ENCODE measurements at regions not wholly inside any gene's neighbourhood (a gene's known extent, or its start where the extent isn't known, plus 50 kb on each side); places are given as distances from the start of the nearest gene placed in this dataset.
"Not testable (repeated sequence)": the region's sequence is repeated elsewhere in the genome, so short reads cannot be mapped to it uniquely, and the experiment has no call there.

DNA sequence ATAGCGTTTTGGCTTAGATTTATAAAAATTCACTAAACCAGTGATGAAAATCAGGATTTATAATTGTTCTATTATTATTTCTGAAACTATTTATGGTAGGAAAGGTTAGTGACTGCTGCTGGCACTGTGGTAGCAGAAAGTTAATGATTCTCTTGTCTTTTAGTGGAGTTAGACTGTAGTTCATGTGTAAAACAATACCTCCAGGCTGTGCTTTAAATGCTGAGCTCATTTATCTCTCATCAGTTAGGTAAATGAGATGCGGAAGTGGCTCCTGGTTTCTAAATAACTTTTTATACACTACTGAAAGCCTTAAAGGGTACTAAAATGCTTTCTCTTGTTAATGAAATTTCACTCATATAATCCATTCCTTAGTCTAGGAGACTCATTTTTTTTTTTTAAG lies 326.8 kb upstream of the POT1 start:
- DNase-seq (ENCODE audit: low spot score): no peak

GRCh38 chr7:125255810-125256209 lies 326.2 kb upstream of the POT1 start:
- no peak for DNase-seq (ENCODE audit: low spot score)

GRCh38 chr7:125254566-125254965 lies 324.9 kb upstream of the POT1 start:
- no peak for DNase-seq (ENCODE audit: low spot score)

- no peak for DNase-seq (ENCODE audit: low spot score)
These were observed 324.0 kb upstream of the POT1 start for GRCh38 chr7:125253452-125254190.

- no peak for DNase-seq (ENCODE audit: low spot score)
These were observed 318.0 kb upstream of the POT1 start for GRCh38 chr7:125247514-125248098.

- no peak for DNase-seq (ENCODE audit: low spot score)
These were observed 317.1 kb upstream of the POT1 start for GRCh38 chr7:125246706-125247105.

DNA sequence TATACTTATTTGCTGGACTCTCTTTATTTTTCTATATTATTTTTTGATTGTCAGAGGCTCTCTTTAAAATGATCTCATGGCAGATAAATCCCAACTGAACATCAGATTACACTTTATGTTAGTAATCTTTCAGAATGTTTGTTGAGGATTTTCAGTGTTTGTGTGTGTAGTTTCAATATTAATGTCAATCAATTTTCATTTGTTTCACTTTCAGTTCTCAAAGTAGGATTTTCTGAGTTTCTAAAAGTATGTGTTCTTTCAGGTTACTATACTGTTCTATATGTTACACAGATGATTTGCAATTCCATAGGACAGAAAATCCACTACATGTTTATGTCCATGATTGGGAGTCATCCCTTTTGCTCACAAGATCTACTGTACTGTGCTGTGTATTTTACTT lies 311.9 kb upstream of the POT1 start:
- no peak for DNase-seq (ENCODE audit: low spot score)

DNA sequence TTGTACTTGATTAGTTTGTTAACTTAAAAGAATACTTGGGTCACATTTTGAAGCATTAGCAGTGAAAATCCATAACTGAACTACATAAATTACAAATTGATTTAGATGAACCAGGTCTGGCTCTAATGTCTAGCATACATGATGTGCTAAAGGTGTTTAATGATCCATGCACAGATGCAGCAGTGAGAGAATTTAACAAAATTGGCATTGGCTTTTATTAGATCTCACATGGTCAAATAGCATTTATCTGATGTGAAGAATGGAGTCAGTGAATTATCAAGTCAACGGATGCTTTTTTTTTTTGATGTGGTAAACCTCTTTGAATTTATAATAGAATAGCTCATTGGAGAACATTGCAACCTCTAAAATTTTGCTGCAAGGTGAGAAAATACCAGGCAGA lies 293.0 kb upstream of the POT1 start:
- no peak for DNase-seq (ENCODE audit: low spot score)

DNA sequence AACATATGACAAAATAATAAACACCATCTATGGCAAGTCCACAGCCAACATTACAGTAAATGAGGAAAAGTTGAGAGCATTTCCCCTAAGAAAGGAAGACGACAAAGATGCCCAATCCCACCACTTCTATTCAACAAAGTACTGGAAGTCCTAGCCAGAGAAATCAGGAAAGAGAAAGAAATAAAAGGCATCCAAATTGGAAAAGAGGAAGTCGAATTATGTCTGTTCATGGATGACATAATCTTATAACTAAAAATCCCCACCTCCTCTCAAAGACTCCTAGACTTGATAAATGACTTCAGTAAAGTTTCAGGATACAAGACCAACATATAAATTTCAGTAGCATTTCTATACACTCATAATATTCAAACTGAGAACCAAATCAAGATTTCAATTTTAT lies 288.5 kb upstream of the POT1 start:
- DNase-seq (ENCODE audit: low spot score): no peak

- DNase-seq (ENCODE audit: low spot score): no peak
These were observed 271.4 kb upstream of the POT1 start for GRCh38 chr7:125201002-125201401.

DNA sequence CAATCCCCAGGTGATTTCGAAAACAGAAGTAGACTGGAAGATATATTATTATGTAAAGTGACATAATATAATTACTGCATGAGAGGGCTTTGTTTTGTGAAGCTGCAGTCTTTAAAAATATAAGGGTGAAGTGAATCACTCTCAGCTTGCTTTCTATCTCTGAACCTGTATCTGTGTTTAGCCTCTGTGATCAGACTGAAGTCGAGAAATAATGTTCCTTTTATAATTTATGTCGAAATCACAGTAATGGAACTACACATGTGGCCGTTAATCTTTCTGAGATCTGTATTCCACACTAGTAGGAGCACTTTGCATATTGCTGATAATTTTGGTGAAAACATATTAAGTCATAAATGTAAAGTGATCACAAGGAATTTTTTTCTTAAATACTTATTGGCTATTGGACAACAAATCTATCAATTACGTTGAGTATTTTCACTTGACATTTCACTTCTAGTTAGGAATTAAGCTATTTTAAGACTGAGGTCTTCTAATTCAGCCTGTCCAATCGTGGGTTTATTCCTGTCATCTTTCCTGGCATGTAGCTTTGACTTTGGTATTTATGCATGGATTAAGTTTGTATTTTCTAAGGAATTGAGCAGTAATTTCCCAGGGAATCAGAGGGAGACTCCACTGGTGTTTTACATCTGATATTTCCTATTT lies 268.2 kb upstream of the POT1 start:
- no peak for DNase-seq (ENCODE audit: low spot score)

GRCh38 chr7:125195156-125195555 lies 265.5 kb upstream of the POT1 start:
- no peak for DNase-seq (ENCODE audit: low spot score)

DNA sequence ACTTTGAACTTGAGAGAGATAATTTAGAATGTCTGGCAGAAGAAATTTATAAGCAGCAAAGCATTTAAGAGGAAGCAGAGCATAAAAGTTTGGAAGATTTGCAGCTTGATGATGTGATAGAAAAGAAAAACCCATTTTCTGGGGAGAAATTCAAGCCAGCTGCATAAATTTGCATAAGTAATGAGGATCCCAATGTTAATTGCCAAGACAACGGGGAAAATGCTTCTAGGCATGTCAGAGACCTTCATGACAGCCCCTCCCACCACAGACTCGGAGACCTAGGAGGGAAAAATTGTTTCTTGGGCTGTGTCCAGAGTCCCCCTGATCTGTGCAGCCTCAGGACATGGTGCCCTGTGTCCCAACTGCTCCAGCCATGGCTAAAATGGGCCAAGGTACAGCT lies 263.6 kb upstream of the POT1 start:
- DNase-seq (ENCODE audit: low spot score): no peak

DNA sequence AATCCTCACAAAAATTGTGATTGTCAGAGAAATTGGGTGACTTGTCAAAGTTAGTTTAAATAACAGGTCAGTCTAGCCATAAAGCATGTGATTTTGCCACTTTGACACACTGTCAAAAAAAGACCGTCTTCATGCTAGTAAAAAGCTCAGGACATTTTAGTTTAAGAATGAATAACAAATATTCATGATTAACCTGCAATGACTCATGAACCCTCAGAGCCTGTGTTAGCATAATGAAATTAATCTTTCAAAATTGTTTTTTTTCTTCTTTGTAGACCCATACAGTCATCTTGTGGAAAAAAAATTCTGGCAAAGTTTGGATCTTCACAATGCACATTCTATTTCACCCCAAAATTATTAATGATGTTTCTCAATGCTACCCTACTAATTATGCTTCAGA lies 255.2 kb upstream of the POT1 start:
- no peak for DNase-seq (ENCODE audit: low spot score)

- DNase-seq (ENCODE audit: low spot score): not testable (repeated sequence)
These were observed 252.1 kb upstream of the POT1 start for GRCh38 chr7:125181569-125182267.

- no peak for DNase-seq (ENCODE audit: low spot score)
These were observed 243.9 kb upstream of the POT1 start for GRCh38 chr7:125173571-125173970.

DNA sequence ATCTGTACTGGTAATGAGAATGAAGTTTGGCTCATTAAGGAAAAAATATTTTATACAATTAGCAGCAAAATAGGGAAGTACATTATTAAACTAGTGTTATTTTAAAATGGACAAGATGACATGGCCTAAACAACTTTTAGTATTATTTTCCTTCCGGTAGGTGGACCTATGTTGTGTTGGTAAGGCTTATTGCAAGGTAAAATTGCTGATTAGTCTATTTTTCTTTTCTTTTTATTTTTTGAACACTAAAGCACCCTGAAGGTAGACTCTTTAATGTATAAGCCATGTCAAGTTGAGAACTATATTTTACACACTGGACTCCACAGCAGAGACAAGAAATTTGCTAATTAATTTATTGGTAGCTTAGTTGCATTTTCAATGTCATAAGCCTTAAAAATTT lies 239.5 kb upstream of the POT1 start:
- DNase-seq (ENCODE audit: low spot score): no peak

GRCh38 chr7:125154930-125155329 lies 225.3 kb upstream of the POT1 start:
- DNase-seq (ENCODE audit: low spot score): no peak

DNA sequence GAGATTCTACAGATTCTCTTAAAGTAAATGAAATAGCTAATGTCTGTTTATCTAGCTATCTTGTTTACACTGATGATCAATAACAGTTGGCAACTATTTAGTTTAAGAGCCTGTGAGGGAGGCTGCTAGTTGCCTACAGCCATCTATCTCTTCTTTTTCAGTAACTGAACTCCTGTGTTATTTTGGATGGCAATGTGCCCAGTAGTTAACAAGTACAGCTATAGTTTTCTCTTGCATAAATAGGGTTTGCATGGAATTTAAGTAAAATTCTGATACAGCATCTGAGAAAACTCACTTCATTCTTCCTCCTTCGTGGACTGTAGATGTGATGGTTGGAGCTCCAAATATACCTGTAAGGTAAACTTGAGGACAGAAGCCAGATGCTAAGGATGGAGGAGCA lies 219.5 kb upstream of the POT1 start:
- DNase-seq (ENCODE audit: low spot score): no peak

DNA sequence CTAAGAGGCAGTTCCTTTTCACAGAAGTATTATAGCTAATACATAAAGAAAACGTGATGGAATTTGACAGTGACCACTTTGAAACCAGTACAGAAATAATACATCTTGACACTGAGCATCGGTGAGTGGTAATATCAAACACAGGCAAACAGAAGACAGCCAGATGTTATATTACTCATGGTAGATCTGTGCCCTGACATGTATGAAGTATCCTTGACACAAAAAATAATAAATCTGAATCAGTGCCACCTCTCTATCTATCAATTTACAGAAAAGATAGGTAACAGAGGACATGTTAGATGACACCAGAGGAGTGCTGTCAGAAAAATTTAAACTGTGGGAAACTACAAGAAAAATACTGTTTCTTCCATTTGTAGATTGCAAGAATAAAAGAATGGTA lies 217.4 kb upstream of the POT1 start:
- no peak for DNase-seq (ENCODE audit: low spot score)

- DNase-seq (ENCODE audit: low spot score): peak; percentile 45
These were observed 207.3 kb upstream of the POT1 start for GRCh38 chr7:125136755-125137532.

DNA sequence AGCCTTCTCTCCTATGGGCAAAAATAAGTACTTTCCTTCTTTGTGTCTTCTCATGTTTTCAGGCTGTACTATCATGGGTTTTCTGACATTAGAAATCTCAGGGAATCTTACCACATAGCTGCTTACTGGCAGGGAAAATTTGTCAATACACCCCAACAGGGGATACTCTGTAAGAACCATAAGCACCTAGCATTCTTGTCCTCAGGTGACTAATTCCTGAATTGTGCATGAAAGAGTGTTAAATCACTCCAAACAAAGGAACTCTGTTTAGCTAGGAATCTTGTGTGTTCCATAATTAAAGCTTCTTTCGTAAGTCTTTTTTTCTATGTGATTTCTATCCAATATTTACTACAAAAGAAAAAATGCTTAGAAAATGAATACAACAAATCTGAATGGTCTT lies 206.7 kb upstream of the POT1 start:
- no peak for DNase-seq (ENCODE audit: low spot score)
